Lower leg skin (tissue), 4 donors: ENCODE measurements at regions not wholly inside any gene's neighbourhood (a gene's known extent, or its start where the extent isn't known, plus 50 kb on each side); places are given as distances from the start of the nearest gene placed in this dataset.
"Not testable (repeated sequence)": the region's sequence is repeated elsewhere in the genome, so short reads cannot be mapped to it uniquely, and the experiment has no call there.

Experiments
- DNase-seq, 2 donors: peaks; one replicate each; pipeline ENCODE4 v3.0.0-alpha.2; 2019; ENCODE audit warnings: low spot score in 2 of 2
- H3K4me3 ChIP-seq: fragments of 200-600 bp; sonication (generic); 2 replicates; pipeline ENCODE4 v1.5.1; 2017; ENCODE audit warnings: mild to moderate bottlenecking, low read depth; ENCODE audit not compliant: poor library complexity, severe bottlenecking
- POLR2A ChIP-seq, 2 donors: fragments of 450-650 bp; IDR thresholded peaks; one replicate each; pipeline ENCODE4 v1.6.1; 2016 to 2017; ENCODE audit warnings: antibody characterized with exemption in 2 of 2, mild to moderate bottlenecking in 1 of 2, moderate library complexity in 1 of 2
- WGBS, 2 donors: methylation state at CpG; one replicate each; pipeline ENCODE4 v1.1.5; 2018; 5-methylcytosine and 5-hydroxymethylcytosine counted together
- intact Hi-C: fragments of 100-400 bp; cut with DNase I; formaldehyde crosslinking; loops from one replicate; pipeline ENCODE4 v1.15.0; 2023; ENCODE audit warnings: low total_unique reads
- TF ChIP-seq, protein P1 (sequence below), 3 donors: fragments of 450-650 bp; IDR thresholded peaks; one replicate each; pipeline ENCODE4 v1.5.1; 2016; ENCODE audit warnings: antibody characterized with exemption in 3 of 3, mild to moderate bottlenecking in 3 of 3, moderate library complexity in 2 of 3

DNA sequence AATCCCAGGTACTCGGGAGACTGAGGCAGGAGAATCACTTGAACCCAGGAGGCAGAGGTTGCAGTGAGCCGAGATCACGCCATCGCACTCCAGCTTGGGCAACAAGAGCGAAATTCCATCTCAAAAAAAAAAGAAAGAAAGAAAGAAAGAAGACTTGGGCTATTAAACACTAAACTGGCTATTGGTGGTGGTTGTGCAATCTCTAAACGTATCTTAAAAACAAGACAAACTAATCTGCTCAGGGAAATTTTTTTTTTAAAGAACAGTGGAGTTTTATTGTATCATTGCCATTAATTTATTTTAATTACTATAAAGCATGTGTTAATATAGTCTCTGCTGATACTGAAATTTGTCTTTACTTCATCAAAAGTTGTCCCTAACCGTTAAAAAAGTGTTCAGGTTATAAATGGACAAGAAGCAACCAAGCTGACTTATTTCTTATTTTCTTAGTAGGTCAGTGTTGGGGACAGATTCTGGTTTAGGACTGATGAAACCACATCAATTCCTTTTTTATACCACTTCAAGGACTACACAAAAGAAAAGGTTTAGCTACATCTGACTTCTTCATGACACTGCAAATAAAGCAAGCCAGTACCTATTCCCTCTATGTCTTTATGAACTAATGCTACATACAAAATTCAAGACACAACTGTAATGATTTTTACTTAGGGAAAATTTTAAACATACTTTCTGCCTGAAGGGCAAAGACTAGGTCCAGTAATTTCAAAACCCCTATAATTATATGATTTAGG is 68.7 kb upstream of the KRAS start:
- no peak overlapping the region for H3K4me3 ChIP-seq
- 89 to 90% methylated on average over 7 of the region's 7 CpGs for WGBS, 2 donors
- no peak for DNase-seq
- intact Hi-C loops = no loop called here
- TF ChIP-seq POLR2A (IDR thresholded peaks at IDR 0.05) = no peak
- TF ChIP-seq, protein P1, sequence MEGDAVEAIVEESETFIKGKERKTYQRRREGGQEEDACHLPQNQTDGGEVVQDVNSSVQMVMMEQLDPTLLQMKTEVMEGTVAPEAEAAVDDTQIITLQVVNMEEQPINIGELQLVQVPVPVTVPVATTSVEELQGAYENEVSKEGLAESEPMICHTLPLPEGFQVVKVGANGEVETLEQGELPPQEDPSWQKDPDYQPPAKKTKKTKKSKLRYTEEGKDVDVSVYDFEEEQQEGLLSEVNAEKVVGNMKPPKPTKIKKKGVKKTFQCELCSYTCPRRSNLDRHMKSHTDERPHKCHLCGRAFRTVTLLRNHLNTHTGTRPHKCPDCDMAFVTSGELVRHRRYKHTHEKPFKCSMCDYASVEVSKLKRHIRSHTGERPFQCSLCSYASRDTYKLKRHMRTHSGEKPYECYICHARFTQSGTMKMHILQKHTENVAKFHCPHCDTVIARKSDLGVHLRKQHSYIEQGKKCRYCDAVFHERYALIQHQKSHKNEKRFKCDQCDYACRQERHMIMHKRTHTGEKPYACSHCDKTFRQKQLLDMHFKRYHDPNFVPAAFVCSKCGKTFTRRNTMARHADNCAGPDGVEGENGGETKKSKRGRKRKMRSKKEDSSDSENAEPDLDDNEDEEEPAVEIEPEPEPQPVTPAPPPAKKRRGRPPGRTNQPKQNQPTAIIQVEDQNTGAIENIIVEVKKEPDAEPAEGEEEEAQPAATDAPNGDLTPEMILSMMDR (IDR thresholded peaks at IDR 0.05) = no peak

DNA sequence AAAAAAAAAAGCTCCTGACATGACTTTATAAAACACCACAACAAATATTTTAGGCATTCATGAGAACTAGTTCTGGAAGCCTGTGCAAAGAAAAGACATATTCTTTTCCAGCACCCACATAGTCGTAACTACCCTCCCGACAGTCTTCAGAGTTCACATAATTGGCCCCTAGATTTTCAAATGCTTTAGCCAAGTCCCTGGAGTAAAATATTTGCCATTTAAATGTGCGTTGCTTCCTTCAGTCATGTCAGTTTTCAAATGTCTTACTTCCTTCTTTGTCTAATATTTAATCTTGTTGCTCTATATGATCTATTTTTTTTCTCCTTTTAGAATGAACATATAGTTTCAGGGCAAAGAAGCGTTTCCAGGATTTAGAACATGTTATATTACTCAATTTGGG is 66.8 kb upstream of the KRAS start:
- 56 to 64% methylated on average over 4 of the region's 4 CpGs for WGBS, 2 donors
- no peak for DNase-seq
- no peak overlapping the region for H3K4me3 ChIP-seq
- TF ChIP-seq POLR2A (IDR thresholded peaks at IDR 0.05) = no peak
- TF ChIP-seq, protein P1 (IDR thresholded peaks at IDR 0.05) = no peak
- intact Hi-C loops = no loop called here

DNA sequence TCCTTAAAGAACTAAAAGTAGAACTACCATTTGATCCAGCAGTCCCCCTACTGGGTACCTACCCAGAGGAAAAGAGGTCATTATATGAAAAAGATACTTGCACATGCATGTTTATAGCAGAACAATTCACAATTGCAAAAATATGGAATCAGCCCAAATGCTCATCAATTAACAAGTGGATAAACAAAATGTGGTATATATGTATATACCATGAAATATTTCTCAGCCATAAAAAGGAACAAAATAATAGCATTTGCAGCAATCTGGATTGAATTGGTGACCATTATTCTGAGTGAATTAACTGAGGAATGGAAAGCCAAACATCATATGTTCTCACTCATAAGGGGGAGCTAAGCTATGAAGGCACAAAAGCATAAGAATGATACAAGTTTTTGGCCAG is 64.7 kb upstream of the KRAS start:
- no peak for DNase-seq
- intact Hi-C loops = no loop called here
- no peak for TF ChIP-seq POLR2A (IDR thresholded peaks at IDR 0.05)
- TF ChIP-seq, protein P1 (IDR thresholded peaks at IDR 0.05) = no peak
- no peak overlapping the region for H3K4me3 ChIP-seq

DNA sequence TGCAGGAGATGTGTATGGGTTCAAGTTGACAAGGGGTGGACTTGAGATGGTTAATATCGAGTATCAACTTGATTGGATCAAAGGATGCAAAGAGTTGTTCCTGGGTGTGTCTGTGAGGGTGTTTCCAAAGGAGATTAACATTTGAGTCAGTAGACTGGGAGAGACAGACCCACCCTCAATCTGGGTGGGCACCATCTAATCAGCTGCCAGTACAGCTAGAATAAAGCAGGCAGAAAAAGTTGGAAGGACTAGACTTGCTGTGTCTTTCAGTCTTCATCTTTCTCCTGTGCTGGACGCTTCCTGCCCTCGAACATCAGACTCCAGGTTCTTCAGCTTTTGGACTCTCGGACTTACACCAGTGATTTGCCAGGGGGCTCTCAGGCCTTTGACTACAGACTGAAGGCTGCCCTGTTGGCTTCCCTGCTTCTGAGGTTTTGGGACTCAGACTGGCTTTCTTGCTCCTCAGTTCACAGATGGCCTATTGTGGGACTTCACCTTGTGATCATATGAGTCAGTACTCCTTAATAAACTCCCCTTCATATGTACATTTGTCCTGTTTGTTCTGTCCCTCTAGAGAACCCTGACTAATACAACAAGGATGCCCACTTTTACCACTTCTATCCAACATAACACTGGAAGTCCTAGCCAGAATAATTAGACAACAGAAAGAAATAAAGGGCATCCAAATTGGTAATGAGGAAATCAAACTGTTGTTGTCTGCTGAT is 62.7 kb upstream of the KRAS start:
- DNase-seq, intact Hi-C loops, H3K4me3 ChIP-seq: not testable (repeated sequence)
- 77 to 94% methylated on average over 4 of the region's 4 CpGs for WGBS, 2 donors

- WGBS, 2 donors = 75 to 93% methylated on average over 3 of the region's 3 CpGs
- intact Hi-C loops = no loop called here
- DNase-seq = no peak
- TF ChIP-seq POLR2A (IDR thresholded peaks at IDR 0.05) = no peak
- TF ChIP-seq, protein P1 (IDR thresholded peaks at IDR 0.05) = no peak
- no peak overlapping the region for H3K4me3 ChIP-seq
Measured at GRCh38 chr12:25311506-25311905, 60.8 kb upstream of the KRAS start.

- DNase-seq, intact Hi-C loops, H3K4me3 ChIP-seq: not testable (repeated sequence)
- 95 to 100% methylated on average over 2 of the region's 2 CpGs for WGBS, 2 donors
Measured at GRCh38 chr12:25310071-25310470, 59.3 kb upstream of the KRAS start.
